ENCODE measurements at regions not wholly inside any gene's neighbourhood (a gene's known extent, or its start where the extent isn't known, plus 50 kb on each side); places are given as distances from the start of the nearest gene placed in this dataset.

GRCh38 chrX:51824061-51824460 is 69.4 kb upstream of the MAGED1 start:
- Mint-ChIP-seq H3K36me3 (ENCODE audit: unreplicated experiment) (no peaks in the 10 kb centered on the region), H3K4me3 (ENCODE audit: unreplicated experiment) (no peak overlapping the region), H3K9me3 (ENCODE audit: unreplicated experiment) (peaks cover 19% of the 10 kb centered on the region), H3K27me3 (ENCODE audit: unreplicated experiment) (no peaks in the 10 kb centered on the region), H3K27ac (ENCODE audit: unreplicated experiment) (no peak overlapping the region), H3K4me1 (ENCODE audit: unreplicated experiment) (peaks cover 11% of the 10 kb centered on the region)
- no peak for DNase-seq (ENCODE audit: extremely low spot score, unreplicated experiment)
- no peak for TF ChIP-seq CTCF (IDR thresholded peaks at IDR 0.05)

- peaks cover 22% of the 10 kb centered on the region for H3K9me3 Mint-ChIP-seq (ENCODE audit: unreplicated experiment)
- H3K27ac Mint-ChIP-seq (ENCODE audit: unreplicated experiment): no peak overlapping the region
- no peak for DNase-seq (ENCODE audit: extremely low spot score, unreplicated experiment)
- no peaks in the 10 kb centered on the region for H3K27me3 Mint-ChIP-seq (ENCODE audit: unreplicated experiment)
- H3K36me3 Mint-ChIP-seq (ENCODE audit: unreplicated experiment): no peaks in the 10 kb centered on the region
- peaks cover 11% of the 10 kb centered on the region for H3K4me1 Mint-ChIP-seq (ENCODE audit: unreplicated experiment)
- no peak overlapping the region for H3K4me3 Mint-ChIP-seq (ENCODE audit: unreplicated experiment)
- TF ChIP-seq CTCF (IDR thresholded peaks at IDR 0.05): no peak
Measured at GRCh38 chrX:51825436-51825835, 68.0 kb upstream of the MAGED1 start.

- Mint-ChIP-seq H3K27ac (ENCODE audit: unreplicated experiment) (no peak overlapping the region), H3K4me3 (ENCODE audit: unreplicated experiment) (no peak overlapping the region), H3K36me3 (ENCODE audit: unreplicated experiment) (peaks cover 4% of the 10 kb centered on the region), H3K27me3 (ENCODE audit: unreplicated experiment) (no peaks in the 10 kb centered on the region), H3K9me3 (ENCODE audit: unreplicated experiment) (peaks cover 8% of the 10 kb centered on the region), H3K4me1 (ENCODE audit: unreplicated experiment) (peaks cover 6% of the 10 kb centered on the region)
- no peak for TF ChIP-seq CTCF (IDR thresholded peaks at IDR 0.05)
- no peak for DNase-seq (ENCODE audit: extremely low spot score, unreplicated experiment)
Measured at GRCh38 chrX:51834076-51834475, 59.3 kb upstream of the MAGED1 start.

- Mint-ChIP-seq H3K36me3 (ENCODE audit: unreplicated experiment) (peaks cover 4% of the 10 kb centered on the region), H3K9me3 (ENCODE audit: unreplicated experiment) (peaks cover 5% of the 10 kb centered on the region), H3K4me3 (ENCODE audit: unreplicated experiment) (no peak overlapping the region), H3K27ac (ENCODE audit: unreplicated experiment) (no peak overlapping the region), H3K27me3 (ENCODE audit: unreplicated experiment) (no peaks in the 10 kb centered on the region), H3K4me1 (ENCODE audit: unreplicated experiment) (peaks cover 6% of the 10 kb centered on the region)
- no peak for DNase-seq (ENCODE audit: extremely low spot score, unreplicated experiment)
- TF ChIP-seq CTCF (IDR thresholded peaks at IDR 0.05): no peak
Measured at GRCh38 chrX:51836823-51837222, 56.6 kb upstream of the MAGED1 start.

- H3K9me3 Mint-ChIP-seq (ENCODE audit: unreplicated experiment): peaks cover 8% of the 10 kb centered on the region
- no peaks in the 10 kb centered on the region for H3K27me3 Mint-ChIP-seq (ENCODE audit: unreplicated experiment)
- H3K27ac Mint-ChIP-seq (ENCODE audit: unreplicated experiment): no peak overlapping the region
- peaks cover 6% of the 10 kb centered on the region for H3K4me1 Mint-ChIP-seq (ENCODE audit: unreplicated experiment)
- TF ChIP-seq CTCF (IDR thresholded peaks at IDR 0.05): no peak
- H3K36me3 Mint-ChIP-seq (ENCODE audit: unreplicated experiment): peaks cover 1% of the 10 kb centered on the region
- no peak overlapping the region for H3K4me3 Mint-ChIP-seq (ENCODE audit: unreplicated experiment)
- no peak for DNase-seq (ENCODE audit: extremely low spot score, unreplicated experiment)
Measured at GRCh38 chrX:51837451-51837850, 56.0 kb upstream of the MAGED1 start.

Data from osteocyte (in vitro differentiated cells).